OCI-LY7 (cell line): ENCODE measurements at regions not wholly inside any gene's neighbourhood (a gene's known extent, or its start where the extent isn't known, plus 50 kb on each side); places are given as distances from the start of the nearest gene placed in this dataset.

ENCODE experiments used
- BruUV-seq: library from RNA; stranded (reverse); fragments of 400-500 nt; replicated peaks from 2 replicates; lab custom pipeline; 2021; lab: Mats Ljungman, UMichigan
- CTCF ChIA-PET: fragments of 300-600 bp; sonication (Branson Sonifier 250); formaldehyde crosslinking; loops from one replicate; lab custom pipeline; 2022; ENCODE audit warnings: antibody characterized with exemption; ENCODE audit not compliant: unreplicated experiment; lab: Charles Lee
- POLR2A ChIA-PET: fragments of 300-600 bp; sonication (Branson Sonifier 250); formaldehyde crosslinking; loops from one replicate; lab custom pipeline; 2022; ENCODE audit warnings: antibody characterized with exemption; lab: Charles Lee
- DNase-seq: peaks from one replicate; pipeline ENCODE4 v3.0.0-alpha.2; 2015; ENCODE audit warnings: low spot score
- H2AFZ ChIP-seq: fragments of 200-600 bp; sonication (generic), shearing (Covaris generic); 2 replicates; pipeline ENCODE4 v1.6.1; 2014; ENCODE audit warnings: mild to moderate bottlenecking, antibody characterized with exemption, low read length, moderate library complexity
- H3K27ac ChIP-seq: fragments of 200-600 bp; sonication (generic); 2 replicates; pipeline ENCODE4 v1.5.1; 2014; ENCODE audit warnings: mixed run types, low read depth, mild to moderate bottlenecking, moderate library complexity, low read length, inconsistent platforms; ENCODE audit not compliant: poor library complexity, severe bottlenecking
- H3K36me3 ChIP-seq: fragments of 200-600 bp; sonication (generic); 2 replicates; pipeline ENCODE4 v1.6.1; 2014; ENCODE audit warnings: mild to moderate bottlenecking, antibody characterized with exemption, low read length, moderate library complexity, mixed read lengths; ENCODE audit not compliant: insufficient read depth
- H3K4me1 ChIP-seq: fragments of 200-600 bp; sonication (generic); 2 replicates; pipeline ENCODE4 v1.5.1; 2014; ENCODE audit warnings: mild to moderate bottlenecking, low read length; ENCODE audit not compliant: insufficient read depth, poor library complexity, severe bottlenecking
- H3K4me2 ChIP-seq: fragments of 200-600 bp; sonication (generic); 2 replicates; pipeline ENCODE4 v1.6.1; 2014; ENCODE audit warnings: mild to moderate bottlenecking, low read length
- H3K4me3 ChIP-seq: fragments of 200-600 bp; sonication (generic); 2 replicates; pipeline ENCODE4 v1.5.1; 2014; ENCODE audit warnings: mild to moderate bottlenecking, low read depth, low read length; ENCODE audit not compliant: poor library complexity, severe bottlenecking
- H3K79me2 ChIP-seq: fragments of 200-600 bp; sonication (generic); 2 replicates; pipeline ENCODE4 v1.6.1; 2016; ENCODE audit warnings: low read depth, mild to moderate bottlenecking, low read length, moderate library complexity, mixed read lengths; ENCODE audit not compliant: insufficient read depth
- H3K9me2 ChIP-seq: fragments of 200-600 bp; sonication (generic); 2 replicates; pipeline ENCODE4 v1.6.1; 2016; ENCODE audit warnings: mild to moderate bottlenecking, low read length, mixed read lengths; ENCODE audit not compliant: insufficient read depth
- H3K9me3 ChIP-seq: fragments of 200-600 bp; sonication (generic); 2 replicates; pipeline ENCODE4 v1.6.1; 2014; ENCODE audit warnings: mild to moderate bottlenecking, mixed run types, low read length, mixed read lengths
- H4K20me1 ChIP-seq: fragments of 200-600 bp; sonication (generic); 2 replicates; pipeline ENCODE4 v1.6.1; 2014; ENCODE audit warnings: mild to moderate bottlenecking, antibody characterized with exemption, low read length, moderate library complexity, mixed read lengths; ENCODE audit not compliant: insufficient read depth
- EZH2phosphoT487 ChIP-seq: fragments of 200-600 bp; sonication (generic); IDR thresholded peaks from 2 replicates; pipeline ENCODE4 v1.6.1; 2018; ENCODE audit warnings: low read depth, borderline replicate concordance, mild to moderate bottlenecking, mixed run types, antibody characterized with exemption, low read length, moderate library complexity, mixed read lengths
- intact Hi-C: fragments of 100-400 bp; cut with micrococcal nuclease; formaldehyde crosslinking; loops from one replicate; pipeline ENCODE4 v1.10.0; 2022; ENCODE audit not compliant: unreplicated experiment
- TF ChIP-seq, protein P1 (sequence below): fragments of 200-600 bp; sonication (generic); conservative IDR thresholded peaks from 2 replicates; pipeline ENCODE4 v1.5.1; 2014; ENCODE audit warnings: mild to moderate bottlenecking, antibody characterized with exemption, low read length, moderate library complexity, mixed read lengths

DNA sequence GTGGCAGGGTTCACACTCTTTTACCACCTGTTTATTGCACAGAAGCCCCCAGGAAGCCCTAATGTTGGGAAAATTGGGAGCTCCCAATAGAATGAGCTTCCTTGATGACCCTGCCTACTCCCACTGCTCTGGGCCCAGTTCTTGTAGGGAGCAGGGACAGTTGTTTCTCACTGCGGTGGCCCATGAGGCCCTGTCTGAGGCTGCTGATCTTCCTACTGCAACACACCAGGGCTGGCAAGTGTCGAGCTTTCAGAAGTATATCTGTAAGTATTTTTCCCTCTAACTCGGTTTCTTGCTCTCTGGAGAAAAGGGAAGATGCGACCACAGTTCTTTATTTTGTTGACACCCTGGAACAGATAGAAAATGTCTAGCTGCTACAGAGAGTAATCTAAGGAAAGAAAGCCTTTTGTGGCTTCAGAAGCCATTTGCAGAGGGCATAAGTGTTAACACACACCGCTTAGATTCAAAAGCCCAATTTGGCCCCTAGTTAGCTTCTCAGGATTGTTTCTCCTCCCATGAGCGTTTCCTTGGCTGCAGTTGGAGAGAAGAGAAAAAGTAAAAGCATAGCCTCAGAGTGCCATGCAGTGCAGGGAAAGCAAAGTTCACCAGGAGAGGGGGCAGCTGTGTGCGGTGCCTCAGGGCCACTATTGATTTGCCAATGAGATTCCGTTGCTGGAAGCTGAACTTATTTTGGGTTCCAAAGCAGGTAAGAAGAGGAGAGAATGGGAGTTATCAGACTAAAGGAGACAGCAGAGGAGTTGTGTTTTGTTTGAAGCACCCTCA lies 102.6 kb downstream of the SELENOF start:
- Histone ChIP-seq H3K27ac (no peak overlapping the region), H3K36me3 (peaks cover 18% of the 10 kb centered on the region; the same call in 1 of the 2 replicates), H3K9me3 (no peaks in the 10 kb centered on the region), H4K20me1 (no peaks in the 10 kb centered on the region), H3K4me2 (no peak overlapping the region), H3K4me3 (no peak overlapping the region), H3K4me1 (no peaks in the 10 kb centered on the region), H2AFZ (no peak overlapping the region), H3K79me2 (no peaks in the 10 kb centered on the region), H3K9me2 (no peaks in the 10 kb centered on the region)
- ChIA-PET CTCF (no interaction called here), POLR2A (interaction anchor here (0.7 kb wide), 1 partner anchor 273 kb away, joined by 3 read pairs; no protein-coding TSS in a partner anchor)
- no peak for TF ChIP-seq EZH2phosphoT487
- TF ChIP-seq, protein P1, sequence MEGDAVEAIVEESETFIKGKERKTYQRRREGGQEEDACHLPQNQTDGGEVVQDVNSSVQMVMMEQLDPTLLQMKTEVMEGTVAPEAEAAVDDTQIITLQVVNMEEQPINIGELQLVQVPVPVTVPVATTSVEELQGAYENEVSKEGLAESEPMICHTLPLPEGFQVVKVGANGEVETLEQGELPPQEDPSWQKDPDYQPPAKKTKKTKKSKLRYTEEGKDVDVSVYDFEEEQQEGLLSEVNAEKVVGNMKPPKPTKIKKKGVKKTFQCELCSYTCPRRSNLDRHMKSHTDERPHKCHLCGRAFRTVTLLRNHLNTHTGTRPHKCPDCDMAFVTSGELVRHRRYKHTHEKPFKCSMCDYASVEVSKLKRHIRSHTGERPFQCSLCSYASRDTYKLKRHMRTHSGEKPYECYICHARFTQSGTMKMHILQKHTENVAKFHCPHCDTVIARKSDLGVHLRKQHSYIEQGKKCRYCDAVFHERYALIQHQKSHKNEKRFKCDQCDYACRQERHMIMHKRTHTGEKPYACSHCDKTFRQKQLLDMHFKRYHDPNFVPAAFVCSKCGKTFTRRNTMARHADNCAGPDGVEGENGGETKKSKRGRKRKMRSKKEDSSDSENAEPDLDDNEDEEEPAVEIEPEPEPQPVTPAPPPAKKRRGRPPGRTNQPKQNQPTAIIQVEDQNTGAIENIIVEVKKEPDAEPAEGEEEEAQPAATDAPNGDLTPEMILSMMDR = no peak
- BruUV-seq = no TSS peak
- intact Hi-C loops = no loop called here
- no peak for DNase-seq

DNA sequence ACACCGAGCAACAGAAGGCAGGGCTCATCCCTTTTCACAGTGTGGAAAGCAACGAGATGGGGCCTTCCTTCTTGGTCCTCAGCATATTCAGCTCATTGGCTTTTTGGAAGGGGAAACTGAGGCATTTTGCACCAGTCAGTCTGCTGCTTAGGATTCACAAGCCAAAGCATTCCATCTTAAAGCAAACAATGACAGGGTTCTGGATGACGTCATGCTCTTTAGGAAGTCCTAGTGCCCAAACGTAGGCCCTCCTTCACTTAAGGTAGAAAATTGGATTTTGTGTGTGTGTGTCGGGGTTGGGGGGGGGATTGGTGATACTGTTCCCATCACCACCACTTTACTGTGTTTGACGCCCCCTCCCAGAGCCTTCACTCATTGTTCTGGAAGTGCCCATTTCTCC lies 101.6 kb downstream of the SELENOF start:
- H3K4me1 ChIP-seq = peaks cover 5% of the 10 kb centered on the region
- H3K9me3 ChIP-seq = no peaks in the 10 kb centered on the region
- H4K20me1 ChIP-seq = no peaks in the 10 kb centered on the region
- intact Hi-C loops = no loop called here
- H3K4me2 ChIP-seq = no peak overlapping the region
- TF ChIP-seq, protein P1 = no peak
- no peak for TF ChIP-seq EZH2phosphoT487
- BruUV-seq = no TSS peak
- H3K4me3 ChIP-seq = no peak overlapping the region
- no peak overlapping the region for H2AFZ ChIP-seq
- H3K36me3 ChIP-seq = peaks cover 18% of the 10 kb centered on the region; the same call in 1 of the 2 replicates
- POLR2A ChIA-PET = no interaction called here
- no peak for DNase-seq
- H3K9me2 ChIP-seq = no peaks in the 10 kb centered on the region
- H3K79me2 ChIP-seq = no peaks in the 10 kb centered on the region
- CTCF ChIA-PET = no interaction called here
- no peak overlapping the region for H3K27ac ChIP-seq
